ENCODE measurements at regions not wholly inside any gene's neighbourhood (a gene's known extent, or its start where the extent isn't known, plus 50 kb on each side); places are given as distances from the start of the nearest gene placed in this dataset.
"Not testable (repeated sequence)": the region's sequence is repeated elsewhere in the genome, so short reads cannot be mapped to it uniquely, and the experiment has no call there.

DNA sequence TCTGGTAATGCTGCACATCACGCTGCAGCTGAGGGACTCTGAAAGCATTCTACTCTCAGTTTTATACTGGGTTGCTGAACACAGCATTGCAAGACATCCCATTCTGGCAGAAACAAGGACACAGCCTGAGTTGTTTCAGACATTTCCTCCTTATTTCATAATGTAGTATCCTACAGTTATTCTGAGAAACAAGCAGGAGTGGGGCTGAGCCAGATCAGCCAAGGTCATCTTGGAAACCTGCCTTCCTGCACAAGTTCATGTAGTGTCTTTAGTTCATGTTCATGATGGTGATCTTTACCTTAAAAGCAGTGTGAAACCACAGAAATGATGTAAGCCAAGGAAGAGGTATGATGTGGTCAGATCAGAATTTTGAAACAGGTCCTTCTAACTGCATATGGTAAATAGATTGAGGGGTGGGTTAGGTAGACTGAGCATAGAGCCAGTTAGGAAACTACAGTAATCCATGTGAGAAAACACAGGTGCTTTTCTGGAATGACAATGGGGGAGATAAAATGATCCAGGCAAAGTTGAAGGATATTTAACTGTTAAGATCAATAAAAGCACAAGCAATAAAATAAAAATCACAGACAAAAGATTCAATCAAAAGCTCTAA lies 1686.8 kb downstream of the LRRC4C start:
- Histone ChIP-seq H3K36me3 (ENCODE audit: control insufficient read depth, insufficient read depth, low read length) (no peaks in the 10 kb centered on the region), H3K27ac (ENCODE audit: low read depth, low read length, severe bottlenecking) (no peak overlapping the region), H3K4me3 (ENCODE audit: extremely low read depth, insufficient read depth, low read length, poor library complexity, severe bottlenecking) (no peak overlapping the region), H3K4me1 (ENCODE audit: control insufficient read depth, insufficient read depth, low read length, poor library complexity, severe bottlenecking) (no peaks in the 10 kb centered on the region), H3K9me3 (ENCODE audit: control insufficient read depth, low read length) (no peaks in the 10 kb centered on the region)
- WGBS, 2 experiments (ENCODE audit: insufficient coverage in 2 of 2) = 88% methylated on average over 1 of the region's 1 CpG; no CpG with 5 or more reads in 1 of the 2 experiments

DNA sequence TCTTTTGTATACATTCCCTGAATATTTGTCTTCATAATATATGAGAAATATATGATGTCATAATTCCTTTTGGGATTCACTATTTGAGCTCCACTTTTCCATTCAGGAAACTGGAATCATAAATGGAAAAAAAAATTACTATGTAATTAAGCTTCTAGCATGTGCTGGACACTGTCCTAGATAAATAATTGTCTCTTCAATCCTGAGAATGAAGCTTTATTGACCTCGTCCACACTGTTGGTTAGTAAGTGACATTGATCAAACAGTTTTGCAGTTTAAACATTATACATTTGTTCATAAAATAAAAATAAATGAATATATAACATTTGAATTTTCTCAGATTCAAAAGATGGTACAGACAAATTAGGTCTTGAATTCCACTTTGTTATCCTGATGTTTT lies 1691.2 kb downstream of the LRRC4C start:
- WGBS, 2 experiments (ENCODE audit: insufficient coverage in 2 of 2) = no CpG with 5 or more reads among the region's 1 CpG
- Histone ChIP-seq H3K4me3 (ENCODE audit: extremely low read depth, insufficient read depth, low read length, poor library complexity, severe bottlenecking) (no peak overlapping the region), H3K36me3 (ENCODE audit: control insufficient read depth, insufficient read depth, low read length) (no peaks in the 10 kb centered on the region), H3K9me3 (ENCODE audit: control insufficient read depth, low read length) (no peaks in the 10 kb centered on the region), H3K4me1 (ENCODE audit: control insufficient read depth, insufficient read depth, low read length, poor library complexity, severe bottlenecking) (no peaks in the 10 kb centered on the region), H3K27ac (ENCODE audit: low read depth, low read length, severe bottlenecking) (no peak overlapping the region)

GRCh38 chr11:39745401-39745800 lies 1714.1 kb downstream of the LRRC4C start:
- Histone ChIP-seq H3K4me1 (ENCODE audit: control insufficient read depth, insufficient read depth, low read length, poor library complexity, severe bottlenecking) (peaks cover 10% of the 10 kb centered on the region), H3K9me3 (ENCODE audit: control insufficient read depth, low read length) (peaks cover 9% of the 10 kb centered on the region), H3K27ac (ENCODE audit: low read depth, low read length, severe bottlenecking) (no peak overlapping the region), H3K4me3 (ENCODE audit: extremely low read depth, insufficient read depth, low read length, poor library complexity, severe bottlenecking) (no peak overlapping the region), H3K36me3 (ENCODE audit: control insufficient read depth, insufficient read depth, low read length) (no peaks in the 10 kb centered on the region)
- 98 to 100% methylated on average over 4 to 5 of the region's 6 CpGs for WGBS, 2 experiments (ENCODE audit: insufficient coverage in 2 of 2)

DNA sequence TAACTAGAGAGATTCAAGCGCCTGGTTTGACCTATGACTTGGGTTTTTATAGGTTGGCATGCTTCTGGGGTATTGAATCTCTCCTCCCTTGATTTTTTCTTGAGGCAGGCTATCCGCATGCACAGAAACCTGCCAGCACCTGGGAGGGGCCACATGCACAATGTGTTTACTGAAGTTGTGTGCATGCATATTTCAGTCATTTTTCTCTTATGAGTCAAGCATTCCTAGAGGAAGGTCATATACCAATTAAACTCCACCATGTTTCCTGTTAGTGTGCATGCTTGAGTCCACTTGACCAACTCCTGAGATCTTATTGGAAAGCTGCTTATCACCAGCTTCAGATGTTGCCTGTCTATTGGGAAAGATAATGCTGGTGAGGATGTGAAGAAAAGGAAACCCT lies 1718.4 kb downstream of the LRRC4C start:
- 80 to 100% methylated on average over 1 to 2 of the region's 2 CpGs for WGBS, 2 experiments (ENCODE audit: insufficient coverage in 2 of 2)
- Histone ChIP-seq H3K9me3 (ENCODE audit: control insufficient read depth, low read length) (peaks cover 9% of the 10 kb centered on the region), H3K4me1 (ENCODE audit: control insufficient read depth, insufficient read depth, low read length, poor library complexity, severe bottlenecking) (peaks cover 10% of the 10 kb centered on the region), H3K36me3 (ENCODE audit: control insufficient read depth, insufficient read depth, low read length) (no peaks in the 10 kb centered on the region), H3K4me3 (ENCODE audit: extremely low read depth, insufficient read depth, low read length, poor library complexity, severe bottlenecking) (no peak overlapping the region), H3K27ac (ENCODE audit: low read depth, low read length, severe bottlenecking) (no peak overlapping the region)

DNA sequence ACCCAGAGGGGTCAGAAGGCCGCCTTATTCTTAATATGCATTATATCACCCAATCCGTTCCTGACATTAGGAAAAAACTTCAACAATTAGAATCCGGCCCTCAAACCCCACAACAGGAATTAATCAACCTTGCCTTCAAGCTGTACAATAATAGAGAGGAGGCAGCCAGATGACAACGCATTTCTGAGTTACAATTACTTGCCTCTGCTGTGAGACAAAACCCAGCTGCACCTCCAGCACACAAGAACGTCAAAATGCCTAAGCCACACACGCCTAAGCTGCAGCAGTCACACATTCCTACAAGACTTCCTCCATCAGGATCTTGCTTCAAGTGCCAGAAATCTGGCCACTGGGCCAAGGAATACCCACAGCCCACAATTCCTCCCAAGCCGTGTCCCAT lies 1723.1 kb downstream of the LRRC4C start:
- H3K27ac ChIP-seq (ENCODE audit: low read depth, low read length, severe bottlenecking); H3K36me3 ChIP-seq (ENCODE audit: control insufficient read depth, insufficient read depth, low read length); H3K4me1 ChIP-seq (ENCODE audit: control insufficient read depth, insufficient read depth, low read length, poor library complexity, severe bottlenecking); H3K4me3 ChIP-seq (ENCODE audit: extremely low read depth, insufficient read depth, low read length, poor library complexity, severe bottlenecking); H3K9me3 ChIP-seq (ENCODE audit: control insufficient read depth, low read length): not testable (repeated sequence)
- WGBS, 2 experiments (ENCODE audit: insufficient coverage in 2 of 2) = 90 to 96% methylated on average over 1 to 4 of the region's 7 CpGs

DNA sequence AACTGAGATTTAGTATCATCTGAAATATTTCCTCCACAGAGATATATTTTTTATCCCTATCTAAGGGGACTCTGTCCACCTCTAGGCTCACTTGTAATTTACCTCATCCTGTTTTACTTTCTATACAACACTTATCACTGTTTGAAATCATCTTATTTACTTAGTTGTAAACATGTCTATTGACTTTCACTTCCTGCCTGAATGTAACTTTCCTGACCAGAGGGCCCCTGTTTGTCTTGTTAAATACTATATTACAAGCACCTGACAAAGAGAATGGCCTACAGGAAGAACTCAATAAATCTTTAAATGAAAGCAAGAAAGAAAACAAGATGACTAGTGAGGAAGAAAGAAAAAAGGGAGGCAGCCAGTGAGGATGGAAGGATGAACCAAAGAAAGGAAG lies 1727.5 kb downstream of the LRRC4C start:
- Histone ChIP-seq H3K4me1 (ENCODE audit: control insufficient read depth, insufficient read depth, low read length, poor library complexity, severe bottlenecking) (no peaks in the 10 kb centered on the region), H3K9me3 (ENCODE audit: control insufficient read depth, low read length) (no peaks in the 10 kb centered on the region), H3K4me3 (ENCODE audit: extremely low read depth, insufficient read depth, low read length, poor library complexity, severe bottlenecking) (no peak overlapping the region), H3K36me3 (ENCODE audit: control insufficient read depth, insufficient read depth, low read length) (no peaks in the 10 kb centered on the region), H3K27ac (ENCODE audit: low read depth, low read length, severe bottlenecking) (no peak overlapping the region)

- Histone ChIP-seq H3K4me1 (ENCODE audit: control insufficient read depth, insufficient read depth, low read length, poor library complexity, severe bottlenecking) (no peaks in the 10 kb centered on the region), H3K27ac (ENCODE audit: low read depth, low read length, severe bottlenecking) (no peak overlapping the region), H3K9me3 (ENCODE audit: control insufficient read depth, low read length) (no peaks in the 10 kb centered on the region), H3K4me3 (ENCODE audit: extremely low read depth, insufficient read depth, low read length, poor library complexity, severe bottlenecking) (no peak overlapping the region), H3K36me3 (ENCODE audit: control insufficient read depth, insufficient read depth, low read length) (no peaks in the 10 kb centered on the region)
- WGBS, 2 experiments (ENCODE audit: insufficient coverage in 2 of 2) = 82 to 100% methylated on average over 3 of the region's 3 CpGs
Measured at GRCh38 chr11:39725081-39725480, 1734.4 kb downstream of the LRRC4C start.

- no peaks in the 10 kb centered on the region for H3K4me1 ChIP-seq (ENCODE audit: control insufficient read depth, insufficient read depth, low read length, poor library complexity, severe bottlenecking)
- H3K9me3 ChIP-seq (ENCODE audit: control insufficient read depth, low read length) = no peaks in the 10 kb centered on the region
- 60% methylated on average over 1 of the region's 4 CpGs; no CpG with 5 or more reads in 1 of the 2 experiments for WGBS, 2 experiments (ENCODE audit: insufficient coverage in 2 of 2)
- H3K27ac ChIP-seq (ENCODE audit: low read depth, low read length, severe bottlenecking) = no peak overlapping the region
- H3K4me3 ChIP-seq (ENCODE audit: extremely low read depth, insufficient read depth, low read length, poor library complexity, severe bottlenecking) = no peak overlapping the region
- no peaks in the 10 kb centered on the region for H3K36me3 ChIP-seq (ENCODE audit: control insufficient read depth, insufficient read depth, low read length)
Measured at GRCh38 chr11:39724404-39724803, 1735.0 kb downstream of the LRRC4C start.

DNA sequence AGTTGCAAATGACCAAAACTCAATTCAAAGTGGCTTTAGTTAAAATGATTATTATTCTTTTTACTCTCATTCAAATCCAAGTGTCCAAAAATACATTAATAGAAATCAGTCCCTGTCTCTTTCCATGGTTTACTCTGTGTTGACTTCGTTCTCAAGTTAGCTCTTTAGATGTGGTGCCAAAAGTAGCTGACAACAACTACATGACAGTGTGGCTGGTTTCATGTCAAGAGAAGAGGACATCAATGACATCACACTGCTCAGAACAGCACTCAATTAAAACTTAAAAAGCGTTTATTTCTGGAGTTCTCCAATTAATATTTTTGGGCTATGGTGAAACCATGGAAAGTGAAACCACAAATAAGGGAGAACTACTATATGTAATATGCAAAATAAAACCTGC lies 1746.9 kb downstream of the LRRC4C start:
- Histone ChIP-seq H3K36me3 (ENCODE audit: control insufficient read depth, insufficient read depth, low read length) (no peaks in the 10 kb centered on the region), H3K4me3 (ENCODE audit: extremely low read depth, insufficient read depth, low read length, poor library complexity, severe bottlenecking) (no peak overlapping the region), H3K27ac (ENCODE audit: low read depth, low read length, severe bottlenecking) (no peak overlapping the region), H3K9me3 (ENCODE audit: control insufficient read depth, low read length) (no peaks in the 10 kb centered on the region), H3K4me1 (ENCODE audit: control insufficient read depth, insufficient read depth, low read length, poor library complexity, severe bottlenecking) (no peaks in the 10 kb centered on the region)
- 83% methylated on average over 1 of the region's 2 CpGs; no CpG with 5 or more reads in 1 of the 2 experiments for WGBS, 2 experiments (ENCODE audit: insufficient coverage in 2 of 2)

- H3K27ac ChIP-seq (ENCODE audit: low read depth, low read length, severe bottlenecking) = no peak overlapping the region
- H3K4me1 ChIP-seq (ENCODE audit: control insufficient read depth, insufficient read depth, low read length, poor library complexity, severe bottlenecking) = no peaks in the 10 kb centered on the region
- no CpG with 5 or more reads among the region's 1 CpG for whole genome bisulfite sequencing, 2 experiments (ENCODE audit: insufficient coverage in 2 of 2)
- no peaks in the 10 kb centered on the region for H3K9me3 ChIP-seq (ENCODE audit: control insufficient read depth, low read length)
- H3K4me3 ChIP-seq (ENCODE audit: extremely low read depth, insufficient read depth, low read length, poor library complexity, severe bottlenecking) = no peak overlapping the region
- H3K36me3 ChIP-seq (ENCODE audit: control insufficient read depth, insufficient read depth, low read length) = no peaks in the 10 kb centered on the region
Measured at GRCh38 chr11:39690856-39691255, 1768.6 kb downstream of the LRRC4C start.

- H3K4me1 ChIP-seq (ENCODE audit: control insufficient read depth, insufficient read depth, low read length, poor library complexity, severe bottlenecking) = no peaks in the 10 kb centered on the region
- H3K9me3 ChIP-seq (ENCODE audit: control insufficient read depth, low read length) = peaks cover 9% of the 10 kb centered on the region
- H3K4me3 ChIP-seq (ENCODE audit: extremely low read depth, insufficient read depth, low read length, poor library complexity, severe bottlenecking) = no peak overlapping the region
- H3K36me3 ChIP-seq (ENCODE audit: control insufficient read depth, insufficient read depth, low read length) = no peaks in the 10 kb centered on the region
- WGBS, 2 experiments (ENCODE audit: insufficient coverage in 2 of 2) = 89 to 92% methylated on average over 2 to 4 of the region's 4 CpGs
- no peak overlapping the region for H3K27ac ChIP-seq (ENCODE audit: low read depth, low read length, severe bottlenecking)
Measured at GRCh38 chr11:39683951-39684554, 1775.4 kb downstream of the LRRC4C start.
